Type B pancreatic cell (in vitro differentiated cells): ENCODE measurements at regions not wholly inside any gene's neighbourhood (a gene's known extent, or its start where the extent isn't known, plus 50 kb on each side); places are given as distances from the start of the nearest gene placed in this dataset.
A peak's percentile ranks its signal among the peaks of the same experiment; 100 is the strongest.
"Not testable (repeated sequence)": the region's sequence is repeated elsewhere in the genome, so short reads cannot be mapped to it uniquely, and the experiment has no call there.

Experiments used
- DNase-seq: peaks from one replicate; pipeline ENCODE4 v3.0.0; 2021; ENCODE audit warnings: mixed read lengths; ENCODE audit not compliant: unreplicated experiment; ENCODE audit errors: extremely low spot score
- H3K27ac Mint-ChIP-seq: 2 replicates; pipeline ENCODE4 v1.8.0; 2021; ENCODE audit warnings: mild to moderate bottlenecking, mixed read lengths
- H3K27me3 Mint-ChIP-seq: 2 replicates; pipeline ENCODE4 v1.8.0; 2021; ENCODE audit warnings: mixed read lengths
- H3K36me3 Mint-ChIP-seq: 2 replicates; pipeline ENCODE4 v1.8.0; 2021; ENCODE audit warnings: mixed read lengths
- H3K4me1 Mint-ChIP-seq: one replicate; pipeline ENCODE4 v1.8.0; 2021; ENCODE audit warnings: mixed read lengths; ENCODE audit not compliant: unreplicated experiment
- H3K4me3 Mint-ChIP-seq: 2 replicates; pipeline ENCODE4 v1.8.0; 2021; ENCODE audit warnings: mild to moderate bottlenecking, mixed read lengths
- H3K9me3 Mint-ChIP-seq: 2 replicates; pipeline ENCODE4 v1.8.0; 2021; ENCODE audit warnings: mixed read lengths
- CTCF ChIP-seq: fragments of 200-600 bp; sonication (generic); conservative IDR thresholded peaks from 2 replicates; pipeline ENCODE4 v1.5.0; 2021; ENCODE audit warnings: antibody characterized with exemption, mild to moderate bottlenecking

- DNase-seq = no peak
- H3K36me3 Mint-ChIP-seq = no peaks in the 10 kb centered on the region
- H3K27me3 Mint-ChIP-seq = peaks cover 6% of the 10 kb centered on the region
- no peak overlapping the region for H3K4me3 Mint-ChIP-seq
- TF ChIP-seq CTCF = no peak
- peaks cover 5% of the 10 kb centered on the region for H3K9me3 Mint-ChIP-seq
- no peak overlapping the region for H3K27ac Mint-ChIP-seq
- no peaks in the 10 kb centered on the region for H3K4me1 Mint-ChIP-seq
Measured at GRCh38 chr7:142511801-142512200, 237.5 kb upstream of the PRSS1 start.

- DNase-seq = no peak
- H3K4me3 Mint-ChIP-seq = no peak overlapping the region
- peaks cover 5% of the 10 kb centered on the region for H3K9me3 Mint-ChIP-seq
- no peaks in the 10 kb centered on the region for H3K4me1 Mint-ChIP-seq
- no peak for TF ChIP-seq CTCF
- no peaks in the 10 kb centered on the region for H3K36me3 Mint-ChIP-seq
- peaks cover 6% of the 10 kb centered on the region for H3K27me3 Mint-ChIP-seq
- no peak overlapping the region for H3K27ac Mint-ChIP-seq
Measured at GRCh38 chr7:142511374-142511773, 237.9 kb upstream of the PRSS1 start.

GRCh38 chr7:142509235-142509634, 240.0 kb upstream of the PRSS1 start:
- H3K4me3 Mint-ChIP-seq, DNase-seq, H3K27ac Mint-ChIP-seq, H3K36me3 Mint-ChIP-seq, H3K4me1 Mint-ChIP-seq, H3K27me3 Mint-ChIP-seq, H3K9me3 Mint-ChIP-seq: not testable (repeated sequence)

GRCh38 chr7:142508251-142508650, 241.0 kb upstream of the PRSS1 start:
- DNase-seq = no peak
- H3K9me3 Mint-ChIP-seq = peaks cover 5% of the 10 kb centered on the region
- H3K27ac Mint-ChIP-seq = peak overlapping the region; percentile 88
- peaks cover 4% of the 10 kb centered on the region for H3K27me3 Mint-ChIP-seq
- H3K4me1 Mint-ChIP-seq = no peaks in the 10 kb centered on the region
- no peak for TF ChIP-seq CTCF
- H3K36me3 Mint-ChIP-seq = no peaks in the 10 kb centered on the region
- H3K4me3 Mint-ChIP-seq = peak overlapping the region; percentile 61

- no peak for TF ChIP-seq CTCF
- H3K9me3 Mint-ChIP-seq = peaks cover 5% of the 10 kb centered on the region
- H3K4me3 Mint-ChIP-seq = no peak overlapping the region
- no peaks in the 10 kb centered on the region for H3K4me1 Mint-ChIP-seq
- H3K27ac Mint-ChIP-seq = peak overlapping the region; percentile 88
- DNase-seq = no peak
- no peaks in the 10 kb centered on the region for H3K36me3 Mint-ChIP-seq
- peaks cover 4% of the 10 kb centered on the region for H3K27me3 Mint-ChIP-seq
Measured at GRCh38 chr7:142507799-142508198, 241.5 kb upstream of the PRSS1 start.

- not testable (repeated sequence) for H3K4me1 Mint-ChIP-seq, H3K9me3 Mint-ChIP-seq, DNase-seq, H3K36me3 Mint-ChIP-seq, H3K27me3 Mint-ChIP-seq, H3K4me3 Mint-ChIP-seq, H3K27ac Mint-ChIP-seq
Measured at GRCh38 chr7:142507066-142507465, 242.2 kb upstream of the PRSS1 start.

- H3K9me3 Mint-ChIP-seq = peaks cover 5% of the 10 kb centered on the region
- H3K4me3 Mint-ChIP-seq = no peak overlapping the region
- DNase-seq = no peak
- H3K27me3 Mint-ChIP-seq = peaks cover 9% of the 10 kb centered on the region
- H3K27ac Mint-ChIP-seq = no peak overlapping the region
- no peaks in the 10 kb centered on the region for H3K4me1 Mint-ChIP-seq
- no peaks in the 10 kb centered on the region for H3K36me3 Mint-ChIP-seq
- TF ChIP-seq CTCF = no peak
Measured at GRCh38 chr7:142506601-142507000, 242.7 kb upstream of the PRSS1 start.

GRCh38 chr7:142503949-142504348, 245.3 kb upstream of the PRSS1 start:
- DNase-seq = not testable (repeated sequence)

More at GRCh38 chr7:142503949-142504348, 245.3 kb upstream of the PRSS1 start:
- H3K27ac Mint-ChIP-seq, H3K4me1 Mint-ChIP-seq, H3K4me3 Mint-ChIP-seq, H3K9me3 Mint-ChIP-seq, H3K36me3 Mint-ChIP-seq: not testable (repeated sequence)
- peaks cover 16% of the 10 kb centered on the region for H3K27me3 Mint-ChIP-seq
